MM.1S (cell line): ENCODE measurements at regions not wholly inside any gene's neighbourhood (a gene's known extent, or its start where the extent isn't known, plus 50 kb on each side); places are given as distances from the start of the nearest gene placed in this dataset.

Experiments used
- EZH2phosphoT487 ChIP-seq: fragments of 300-600 bp; sonication (generic); IDR thresholded peaks from 2 replicates; pipeline ENCODE4 v1.6.1; 2018; ENCODE audit warnings: antibody characterized with exemption, low read length
- TF ChIP-seq, protein P1 (sequence below): fragments of 300-600 bp; sonication (generic); IDR thresholded peaks from 2 replicates; pipeline ENCODE4 v1.5.1; 2016; ENCODE audit warnings: antibody characterized with exemption, low read length, mixed read lengths

DNA sequence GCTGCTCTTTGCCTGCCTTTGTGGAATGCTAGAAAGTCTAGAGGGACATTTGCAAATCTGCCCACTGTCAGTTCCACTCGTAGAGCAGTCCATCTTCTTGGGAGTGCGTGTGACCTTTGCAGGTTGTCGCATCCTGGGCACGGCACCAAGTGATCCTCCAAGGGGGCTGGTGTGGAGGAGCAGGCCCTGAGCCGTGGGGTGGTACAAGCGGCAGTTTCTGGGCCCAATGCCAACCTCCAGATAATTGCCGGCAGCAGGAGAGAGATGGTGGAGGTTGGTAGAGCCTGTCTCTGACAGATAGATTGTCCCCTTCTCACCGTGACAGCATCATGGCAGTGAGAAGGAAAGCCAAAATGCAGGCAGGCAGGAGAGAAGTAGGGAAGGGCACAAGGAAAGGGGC, 150.7 kb upstream of the SLC14A2 start:
- TF ChIP-seq, protein P1, sequence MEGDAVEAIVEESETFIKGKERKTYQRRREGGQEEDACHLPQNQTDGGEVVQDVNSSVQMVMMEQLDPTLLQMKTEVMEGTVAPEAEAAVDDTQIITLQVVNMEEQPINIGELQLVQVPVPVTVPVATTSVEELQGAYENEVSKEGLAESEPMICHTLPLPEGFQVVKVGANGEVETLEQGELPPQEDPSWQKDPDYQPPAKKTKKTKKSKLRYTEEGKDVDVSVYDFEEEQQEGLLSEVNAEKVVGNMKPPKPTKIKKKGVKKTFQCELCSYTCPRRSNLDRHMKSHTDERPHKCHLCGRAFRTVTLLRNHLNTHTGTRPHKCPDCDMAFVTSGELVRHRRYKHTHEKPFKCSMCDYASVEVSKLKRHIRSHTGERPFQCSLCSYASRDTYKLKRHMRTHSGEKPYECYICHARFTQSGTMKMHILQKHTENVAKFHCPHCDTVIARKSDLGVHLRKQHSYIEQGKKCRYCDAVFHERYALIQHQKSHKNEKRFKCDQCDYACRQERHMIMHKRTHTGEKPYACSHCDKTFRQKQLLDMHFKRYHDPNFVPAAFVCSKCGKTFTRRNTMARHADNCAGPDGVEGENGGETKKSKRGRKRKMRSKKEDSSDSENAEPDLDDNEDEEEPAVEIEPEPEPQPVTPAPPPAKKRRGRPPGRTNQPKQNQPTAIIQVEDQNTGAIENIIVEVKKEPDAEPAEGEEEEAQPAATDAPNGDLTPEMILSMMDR = no peak
- TF ChIP-seq EZH2phosphoT487 = no peak
